ENCODE measurements at regions not wholly inside any gene's neighbourhood (a gene's known extent, or its start where the extent isn't known, plus 50 kb on each side); places are given as distances from the start of the nearest gene placed in this dataset.

DNA sequence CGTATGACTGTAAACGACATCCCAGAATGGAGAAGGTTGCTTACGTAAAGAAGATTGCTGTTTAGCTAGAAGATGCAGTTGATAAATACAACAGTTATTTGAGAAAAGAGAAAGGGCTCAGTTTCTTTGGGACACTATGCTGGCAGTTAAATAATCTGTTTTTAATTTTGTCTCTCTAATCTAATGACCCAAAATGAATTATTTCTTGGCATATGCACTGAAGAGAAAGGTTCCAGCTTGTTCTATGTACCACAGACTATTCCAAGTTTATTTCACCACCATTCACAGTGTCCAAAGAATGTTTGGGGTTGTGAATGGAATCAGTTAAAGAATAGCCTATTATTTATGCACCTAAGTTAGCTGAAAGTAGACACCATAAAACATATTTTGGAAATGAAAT lies 449.9 kb downstream of the RNF144B start:
- TF ChIP-seq CTCF (IDR thresholded peaks at IDR 0.05) (no peak), JUND (IDR thresholded peaks at IDR 0.05) (no peak), YY1 (IDR thresholded peaks at IDR 0.05; ENCODE audit: low read depth) (no peak), EP300 (IDR thresholded peaks at IDR 0.05; ENCODE audit: borderline replicate concordance in 1 of 2, low read depth in 1 of 2, low read length in 1 of 2) (no peak), USF1 (IDR thresholded peaks at IDR 0.05; ENCODE audit: borderline replicate concordance, low read depth) (no peak)
